Gastroesophageal sphincter (tissue), 3 donors: ENCODE measurements at regions not wholly inside any gene's neighbourhood (a gene's known extent, or its start where the extent isn't known, plus 50 kb on each side); places are given as distances from the start of the nearest gene placed in this dataset.

ENCODE experiments used
- POLR2A ChIP-seq, 2 donors: fragments of 450-650 bp; IDR thresholded peaks; one replicate each; pipeline ENCODE4 v1.6.1; 2017; ENCODE audit warnings: antibody characterized with exemption in 2 of 2, mild to moderate bottlenecking in 2 of 2, moderate library complexity in 1 of 2
- TF ChIP-seq, protein P1 (sequence below), 4 experiments: fragments of 200-600 bp in 2 of 4; fragments of 450-650 bp in 2 of 4; sonication (generic) in 1 of 4; IDR thresholded peaks; one replicate each; pipeline ENCODE4 v1.5.1; 2017 to 2019; ENCODE audit warnings: antibody characterized with exemption in 4 of 4, mild to moderate bottlenecking in 2 of 4, moderate library complexity in 2 of 4

DNA sequence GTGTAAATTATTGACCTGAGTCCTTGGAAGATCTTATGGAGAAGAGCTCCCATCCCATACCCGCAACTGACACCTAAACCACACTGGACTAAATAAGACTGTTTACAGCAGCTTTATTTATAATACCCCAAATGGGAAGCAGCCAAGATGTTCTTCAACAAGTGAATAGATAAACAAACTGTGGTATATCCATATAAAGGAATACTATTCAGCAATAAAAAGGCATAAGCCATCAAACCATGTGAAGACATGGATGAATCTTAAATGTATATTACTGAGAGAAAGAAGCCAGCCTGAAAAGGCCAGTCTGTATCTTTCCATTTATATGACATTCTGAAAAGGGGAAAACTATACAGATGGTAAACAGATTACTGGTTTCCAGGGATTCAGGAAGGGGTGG lies 212.7 kb downstream of the TPBG start:
- TF ChIP-seq, protein P1, sequence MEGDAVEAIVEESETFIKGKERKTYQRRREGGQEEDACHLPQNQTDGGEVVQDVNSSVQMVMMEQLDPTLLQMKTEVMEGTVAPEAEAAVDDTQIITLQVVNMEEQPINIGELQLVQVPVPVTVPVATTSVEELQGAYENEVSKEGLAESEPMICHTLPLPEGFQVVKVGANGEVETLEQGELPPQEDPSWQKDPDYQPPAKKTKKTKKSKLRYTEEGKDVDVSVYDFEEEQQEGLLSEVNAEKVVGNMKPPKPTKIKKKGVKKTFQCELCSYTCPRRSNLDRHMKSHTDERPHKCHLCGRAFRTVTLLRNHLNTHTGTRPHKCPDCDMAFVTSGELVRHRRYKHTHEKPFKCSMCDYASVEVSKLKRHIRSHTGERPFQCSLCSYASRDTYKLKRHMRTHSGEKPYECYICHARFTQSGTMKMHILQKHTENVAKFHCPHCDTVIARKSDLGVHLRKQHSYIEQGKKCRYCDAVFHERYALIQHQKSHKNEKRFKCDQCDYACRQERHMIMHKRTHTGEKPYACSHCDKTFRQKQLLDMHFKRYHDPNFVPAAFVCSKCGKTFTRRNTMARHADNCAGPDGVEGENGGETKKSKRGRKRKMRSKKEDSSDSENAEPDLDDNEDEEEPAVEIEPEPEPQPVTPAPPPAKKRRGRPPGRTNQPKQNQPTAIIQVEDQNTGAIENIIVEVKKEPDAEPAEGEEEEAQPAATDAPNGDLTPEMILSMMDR (IDR thresholded peaks at IDR 0.05) = no peak
- TF ChIP-seq POLR2A (IDR thresholded peaks at IDR 0.05) = no peak
